Hematopoietic multipotent progenitor cell treated with erythropoietin and hydrocortisone succinate and interleukin-3 and kit ligand, for 15 days (in vitro differentiated cells): ENCODE measurements at regions not wholly inside any gene's neighbourhood (a gene's known extent, or its start where the extent isn't known, plus 50 kb on each side); places are given as distances from the start of the nearest gene placed in this dataset.
"Not testable (repeated sequence)": the region's sequence is repeated elsewhere in the genome, so short reads cannot be mapped to it uniquely, and the experiment has no call there.

Experiments
- DNase-seq: peaks from one replicate; pipeline ENCODE4 v3.0.0-alpha.2; 2015; ENCODE audit warnings: low spot score

GRCh38 chr5:120344181-120344580 is 119.9 kb upstream of the PRR16 start:
- DNase-seq: no peak

GRCh38 chr5:120345947-120346346 is 118.2 kb upstream of the PRR16 start:
- no peak for DNase-seq

- not testable (repeated sequence) for DNase-seq
Measured at GRCh38 chr5:120351071-120351470, 113.0 kb upstream of the PRR16 start.

GRCh38 chr5:120354126-120354525 is 110.0 kb upstream of the PRR16 start:
- no peak for DNase-seq

GRCh38 chr5:120358949-120359348 is 105.2 kb upstream of the PRR16 start:
- DNase-seq: no peak

GRCh38 chr5:120361941-120362340 is 102.2 kb upstream of the PRR16 start:
- DNase-seq: no peak

- DNase-seq: no peak
Measured at GRCh38 chr5:120362426-120362825, 101.7 kb upstream of the PRR16 start.

GRCh38 chr5:120365656-120366446 is 98.2 kb upstream of the PRR16 start:
- DNase-seq: no peak

- no peak for DNase-seq
Measured at GRCh38 chr5:120367896-120368634, 96.0 kb upstream of the PRR16 start.

- no peak for DNase-seq
Measured at GRCh38 chr5:120368923-120369715, 95.0 kb upstream of the PRR16 start.

GRCh38 chr5:120372899-120373298 is 91.2 kb upstream of the PRR16 start:
- DNase-seq: no peak

- DNase-seq: no peak
Measured at GRCh38 chr5:120375248-120375647, 88.9 kb upstream of the PRR16 start.

GRCh38 chr5:120380644-120381043 is 83.5 kb upstream of the PRR16 start:
- no peak for DNase-seq

- no peak for DNase-seq
Measured at GRCh38 chr5:120382833-120383232, 81.3 kb upstream of the PRR16 start.

GRCh38 chr5:120386981-120387380 is 77.1 kb upstream of the PRR16 start:
- DNase-seq: no peak

GRCh38 chr5:120388016-120388781 is 75.9 kb upstream of the PRR16 start:
- DNase-seq: no peak

- no peak for DNase-seq
Measured at GRCh38 chr5:120394259-120394658, 69.8 kb upstream of the PRR16 start.

GRCh38 chr5:120396186-120396585 is 67.9 kb upstream of the PRR16 start:
- DNase-seq: no peak

- DNase-seq: no peak
Measured at GRCh38 chr5:120400356-120400755, 63.7 kb upstream of the PRR16 start.

- no peak for DNase-seq
Measured at GRCh38 chr5:120402606-120403005, 61.5 kb upstream of the PRR16 start.

GRCh38 chr5:120405286-120405864 is 58.7 kb upstream of the PRR16 start:
- no peak for DNase-seq

GRCh38 chr5:120405923-120406322 is 58.2 kb upstream of the PRR16 start:
- DNase-seq: no peak
